ENCODE measurements at regions not wholly inside any gene's neighbourhood (a gene's known extent, or its start where the extent isn't known, plus 50 kb on each side); places are given as distances from the start of the nearest gene placed in this dataset.

DNA sequence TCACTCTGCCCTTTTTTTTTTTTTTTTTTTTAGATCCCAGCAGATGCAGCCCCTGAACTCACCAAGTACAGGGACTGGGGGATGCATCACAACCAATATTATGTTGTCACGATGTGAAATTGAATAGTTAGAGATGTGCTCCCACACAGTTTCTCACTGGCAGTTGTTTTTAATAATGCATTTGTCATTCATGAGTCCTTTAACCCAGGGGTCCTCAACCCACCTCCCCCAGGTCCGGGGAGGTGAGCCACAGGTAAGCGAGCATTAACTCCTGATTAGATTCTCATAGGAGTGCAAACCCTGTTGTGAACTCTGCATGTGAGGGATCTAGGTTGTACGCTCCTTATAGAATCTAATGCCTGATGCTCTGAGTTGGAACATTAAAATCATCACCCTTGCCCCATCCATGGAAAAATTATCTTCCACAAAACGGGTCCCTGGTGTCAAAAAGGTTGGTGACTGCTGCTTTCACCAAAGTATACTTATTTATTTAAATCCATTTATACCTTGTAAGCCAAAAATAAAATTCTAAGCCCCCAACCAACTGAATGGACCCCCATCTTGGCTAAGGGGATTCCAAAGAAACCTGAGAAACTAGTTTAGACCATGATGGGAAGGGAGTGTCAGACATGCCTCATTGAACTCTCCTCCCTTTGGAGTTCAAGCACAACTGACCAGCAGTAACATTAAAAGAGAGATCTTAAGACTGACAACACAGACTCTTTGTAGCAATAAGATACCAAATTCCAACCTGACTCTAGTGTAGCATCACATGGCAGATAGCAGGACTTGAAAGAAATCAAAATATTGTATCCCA, 119.3 kb upstream of the ATP1A1 start:
- TF ChIP-seq GATA3 (IDR thresholded peaks at IDR 0.05; ENCODE audit: low read depth, low read length), result no peak
- no peak for TF ChIP-seq GATA2 (IDR thresholded peaks at IDR 0.05; ENCODE audit: low read depth, low read length)

DNA sequence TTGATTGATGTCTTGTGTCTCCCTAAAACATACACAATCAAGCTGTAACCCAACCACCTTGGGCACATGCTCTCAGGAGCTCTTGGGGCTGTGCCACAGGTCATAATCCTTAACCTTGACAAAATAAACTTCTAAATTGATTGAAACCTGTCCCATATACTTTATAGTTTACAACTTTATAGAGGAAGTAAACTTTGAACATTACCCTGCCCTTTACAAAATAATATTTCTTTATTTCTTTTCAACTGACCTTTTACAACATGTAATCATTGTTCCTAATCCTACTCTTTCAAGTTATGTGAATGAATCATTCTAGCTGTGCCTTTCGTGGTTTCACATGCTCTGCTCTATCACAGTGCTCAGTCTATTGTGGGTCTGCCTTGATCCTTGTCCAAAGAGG, 118.3 kb upstream of the ATP1A1 start:
- TF ChIP-seq GATA3 (IDR thresholded peaks at IDR 0.05; ENCODE audit: low read depth, low read length) (no peak), GATA2 (IDR thresholded peaks at IDR 0.05; ENCODE audit: low read depth, low read length) (no peak)

DNA sequence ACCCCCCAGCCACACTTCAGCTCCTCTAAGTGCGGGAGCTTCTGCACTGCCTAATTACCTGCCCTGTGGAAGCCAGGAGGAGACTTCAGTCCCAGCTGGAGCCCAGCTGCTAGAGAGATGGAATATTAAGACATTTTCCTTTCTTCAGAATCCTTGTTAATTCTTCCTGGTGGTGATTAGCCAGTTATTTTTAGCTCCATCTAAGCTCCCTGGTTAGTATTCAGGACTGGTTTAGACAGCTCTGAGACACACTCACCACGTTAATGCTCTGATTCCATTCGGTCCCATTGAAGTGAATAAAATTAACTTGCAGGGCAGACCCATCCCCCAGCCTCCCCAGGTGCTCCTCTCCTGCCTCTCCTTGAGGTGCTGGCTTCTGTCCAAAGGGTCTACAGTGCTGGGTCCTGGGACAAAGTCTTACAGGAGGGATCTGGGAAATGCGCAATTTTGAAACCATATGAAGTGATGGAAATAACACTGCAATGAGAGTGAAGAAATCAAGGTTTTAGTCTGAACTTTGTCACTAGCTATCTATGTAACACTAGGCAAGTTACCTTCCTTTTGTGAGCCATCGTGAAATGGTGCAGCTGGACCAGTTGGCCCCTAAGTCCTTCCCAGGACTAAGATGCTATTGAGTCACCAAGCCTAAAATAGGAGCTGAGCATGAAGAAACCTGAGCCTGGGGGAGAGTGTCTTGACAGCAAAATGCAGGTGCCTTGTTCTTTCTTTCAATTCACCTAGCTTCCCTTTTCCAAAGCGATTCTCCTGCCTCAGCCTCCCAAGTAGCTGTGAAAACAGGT, 117.4 kb upstream of the ATP1A1 start:
- no peak for TF ChIP-seq GATA3 (IDR thresholded peaks at IDR 0.05; ENCODE audit: low read depth, low read length)
- no peak for TF ChIP-seq GATA2 (IDR thresholded peaks at IDR 0.05; ENCODE audit: low read depth, low read length)

DNA sequence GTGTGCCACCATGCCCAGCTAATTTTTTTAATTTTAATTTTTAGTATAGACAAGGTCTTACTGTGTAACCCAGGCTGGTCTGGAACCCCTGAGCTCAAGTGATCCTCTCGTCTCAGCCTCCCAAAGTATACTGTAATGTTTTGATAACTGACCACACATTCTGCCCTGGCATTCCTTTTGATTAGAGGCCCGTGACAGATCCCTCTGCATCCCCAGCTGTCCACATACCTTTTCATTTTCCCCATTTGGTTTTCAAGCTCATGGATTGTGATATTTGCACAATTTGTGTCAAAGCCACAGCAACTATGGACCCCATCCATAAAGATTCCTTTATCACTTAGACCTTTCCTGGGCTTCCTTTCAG, 116.8 kb upstream of the ATP1A1 start:
- no peak for TF ChIP-seq GATA2 (IDR thresholded peaks at IDR 0.05; ENCODE audit: low read depth, low read length)
- TF ChIP-seq GATA3 (IDR thresholded peaks at IDR 0.05; ENCODE audit: low read depth, low read length), result no peak

DNA sequence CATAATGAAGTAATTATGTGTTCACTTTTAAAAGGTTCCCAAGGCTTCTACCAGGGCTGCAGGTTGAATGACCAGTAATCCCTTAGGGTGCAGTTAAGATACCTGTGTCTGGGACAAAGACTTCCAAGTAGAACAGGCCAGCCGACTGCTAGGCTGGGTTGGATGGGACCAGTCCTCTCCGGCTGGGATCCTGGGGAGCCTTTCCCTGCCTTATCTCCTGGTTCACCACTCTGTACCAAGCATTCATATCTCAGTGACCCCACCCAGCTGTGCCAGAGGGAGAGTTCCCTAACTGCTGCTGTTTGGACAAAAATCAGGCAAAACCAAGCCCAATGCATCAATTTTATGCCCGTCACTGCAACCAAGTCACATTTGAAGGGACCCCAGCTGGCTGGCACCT, 116.2 kb upstream of the ATP1A1 start:
- TF ChIP-seq GATA2 (IDR thresholded peaks at IDR 0.05; ENCODE audit: low read depth, low read length) (no peak), GATA3 (IDR thresholded peaks at IDR 0.05; ENCODE audit: low read depth, low read length) (no peak)

DNA sequence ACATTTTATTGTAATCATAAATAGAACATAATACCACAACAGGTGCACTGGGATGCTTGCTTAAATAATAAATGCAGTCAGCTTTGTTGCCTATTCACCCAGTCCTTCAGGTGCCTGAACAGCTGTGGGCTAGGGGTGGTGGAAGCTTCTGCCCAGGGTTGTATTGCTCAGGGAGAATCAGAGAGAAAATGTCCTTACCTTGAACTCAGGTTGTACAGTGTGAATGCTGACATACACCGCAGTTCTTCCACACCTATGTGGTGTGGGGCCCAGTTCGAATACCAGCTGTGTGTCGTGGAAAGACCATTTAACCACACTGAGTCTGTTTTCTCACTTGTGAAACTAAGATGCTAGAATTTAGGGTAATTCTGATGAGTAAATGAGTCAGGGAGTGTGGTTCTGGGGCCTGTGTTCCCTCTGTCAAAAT, 115.7 kb upstream of the ATP1A1 start:
- TF ChIP-seq GATA3 (IDR thresholded peaks at IDR 0.05; ENCODE audit: low read depth, low read length) (no peak), GATA2 (IDR thresholded peaks at IDR 0.05; ENCODE audit: low read depth, low read length) (no peak)

DNA sequence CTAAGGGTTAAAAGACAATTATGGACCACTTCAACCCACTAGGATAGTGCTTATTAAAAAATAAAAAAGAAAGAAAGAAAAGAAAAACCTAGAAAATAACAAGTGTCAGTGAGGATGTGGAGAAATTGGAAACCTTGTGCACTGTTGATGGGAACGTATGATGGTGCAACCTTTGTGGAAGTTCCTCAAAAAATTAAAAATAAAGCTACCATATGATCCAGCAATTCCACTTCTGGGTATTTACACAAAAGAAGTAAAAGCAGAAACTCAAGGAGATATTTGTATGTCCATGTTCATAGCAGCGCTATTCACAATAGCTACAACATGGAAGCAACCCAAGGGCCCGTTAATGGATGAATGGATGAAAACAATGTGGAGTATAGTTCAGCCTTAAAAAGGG, 115.2 kb upstream of the ATP1A1 start:
- TF ChIP-seq GATA2 (IDR thresholded peaks at IDR 0.05; ENCODE audit: low read depth, low read length) (no peak), GATA3 (IDR thresholded peaks at IDR 0.05; ENCODE audit: low read depth, low read length) (no peak)

DNA sequence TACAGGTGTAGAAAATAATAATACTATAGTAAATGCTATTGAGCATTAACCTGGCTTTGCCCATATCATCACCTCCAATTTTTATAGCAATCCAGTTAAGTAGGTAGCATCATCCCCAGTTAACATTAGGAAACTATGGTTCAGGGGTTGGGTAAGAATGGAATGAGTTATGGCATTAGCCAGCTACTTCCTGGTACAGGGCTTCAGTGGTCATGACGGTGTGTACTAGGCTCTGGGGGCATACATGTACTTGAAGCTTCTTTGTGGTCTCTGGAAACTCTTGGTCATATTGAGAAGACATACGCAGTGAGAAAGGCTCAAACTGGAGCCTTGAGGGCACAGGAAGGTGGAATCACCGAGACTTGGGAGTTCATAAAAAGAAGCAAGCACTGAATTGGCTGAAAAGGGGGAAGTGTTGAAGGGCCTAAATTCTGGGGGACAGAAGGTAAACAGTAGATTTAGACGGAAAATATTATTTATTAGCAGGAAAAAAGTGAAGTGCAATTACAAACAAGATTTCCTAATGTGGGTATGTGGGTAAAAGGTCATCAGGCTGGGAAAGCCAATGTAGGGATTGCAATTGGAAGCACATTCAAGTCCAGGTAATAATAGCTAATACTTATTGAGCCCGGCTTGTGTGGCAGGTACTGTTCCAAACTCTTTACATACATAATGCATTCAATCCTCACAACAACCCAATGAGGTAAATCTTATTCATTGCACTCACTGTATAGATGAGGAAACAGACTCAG, 114.2 kb upstream of the ATP1A1 start:
- no peak for TF ChIP-seq GATA2 (IDR thresholded peaks at IDR 0.05; ENCODE audit: low read depth, low read length)
- no peak for TF ChIP-seq GATA3 (IDR thresholded peaks at IDR 0.05; ENCODE audit: low read depth, low read length)

DNA sequence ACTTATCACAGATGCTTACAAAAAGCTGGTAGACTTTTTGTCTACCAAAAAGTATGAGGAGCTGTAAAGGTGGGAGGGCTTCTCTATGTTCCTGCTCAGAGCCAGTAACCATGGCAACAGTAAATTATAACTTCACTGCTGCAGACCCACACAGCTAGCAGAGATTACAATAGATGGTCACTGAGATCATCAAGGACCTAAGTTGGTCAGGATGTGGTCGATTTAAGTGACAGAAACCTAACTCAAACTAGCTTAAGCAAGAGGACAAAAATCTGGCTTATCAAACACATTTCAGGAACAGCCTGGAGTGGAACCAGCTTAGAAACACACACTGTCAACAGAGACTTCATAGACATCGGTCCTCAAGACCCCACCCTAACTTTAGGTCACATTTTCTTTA, 113.4 kb upstream of the ATP1A1 start:
- TF ChIP-seq GATA3 (IDR thresholded peaks at IDR 0.05; ENCODE audit: low read depth, low read length) (no peak), GATA2 (IDR thresholded peaks at IDR 0.05; ENCODE audit: low read depth, low read length) (no peak)

DNA sequence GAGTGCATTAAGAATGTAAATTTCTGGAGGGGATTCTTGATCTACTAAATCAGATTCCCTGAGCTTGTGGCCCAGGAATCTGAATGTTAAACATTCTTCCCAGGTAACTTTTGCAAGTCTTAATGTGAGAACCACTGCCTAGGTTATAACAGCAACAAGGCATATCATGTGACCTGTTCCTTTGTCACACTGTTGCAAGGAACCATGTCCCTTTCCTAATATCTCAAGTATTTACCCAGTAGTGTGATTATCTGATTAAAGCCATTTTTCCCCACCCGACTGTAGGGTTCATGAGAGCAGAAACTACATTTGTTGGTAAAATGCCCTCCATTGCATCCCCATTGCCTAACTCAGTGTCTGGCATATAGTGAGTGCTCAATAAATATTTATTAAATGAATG, 112.9 kb upstream of the ATP1A1 start:
- TF ChIP-seq GATA3 (IDR thresholded peaks at IDR 0.05; ENCODE audit: low read depth, low read length) (no peak), GATA2 (IDR thresholded peaks at IDR 0.05; ENCODE audit: low read depth, low read length) (no peak)

DNA sequence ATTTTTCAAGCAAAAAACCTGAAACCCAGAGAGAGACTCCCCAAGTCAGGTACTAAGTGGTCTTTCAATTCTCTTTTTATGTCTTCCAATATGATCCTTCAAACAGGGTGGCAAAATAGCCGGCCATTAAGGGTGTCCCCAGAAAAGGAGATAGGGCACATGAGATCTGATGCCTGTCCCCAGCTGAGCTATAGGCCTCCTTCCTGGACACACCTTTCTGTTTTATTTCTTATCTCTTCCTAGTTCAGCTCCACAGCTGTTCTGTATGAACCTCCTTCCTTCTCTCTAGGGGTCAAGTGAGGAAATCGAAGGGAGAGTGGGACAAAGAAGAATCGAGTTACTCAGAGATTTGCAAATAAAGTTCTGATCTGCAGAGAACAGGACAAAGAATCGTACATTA, 112.4 kb upstream of the ATP1A1 start:
- TF ChIP-seq GATA2 (IDR thresholded peaks at IDR 0.05; ENCODE audit: low read depth, low read length) (no peak), GATA3 (IDR thresholded peaks at IDR 0.05; ENCODE audit: low read depth, low read length) (no peak)

DNA sequence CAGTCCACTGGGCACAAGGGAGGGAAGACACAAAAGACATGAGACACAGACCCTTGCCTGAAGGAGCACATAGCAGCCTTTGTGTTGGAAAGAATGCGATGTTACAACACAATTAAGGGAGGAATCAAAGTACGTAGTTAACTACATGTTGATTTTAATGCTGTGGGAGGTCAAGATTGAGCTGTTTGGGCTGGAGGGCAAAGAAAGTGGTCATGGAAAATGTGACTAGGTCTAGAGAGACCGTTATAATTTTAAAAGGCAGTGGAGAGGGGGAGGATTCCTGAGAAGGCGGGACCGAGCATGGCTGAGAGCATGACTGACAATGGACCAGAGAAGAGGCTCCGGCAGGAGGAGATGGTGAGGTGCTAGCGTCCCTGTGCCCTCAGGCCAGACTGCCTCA, 111.8 kb upstream of the ATP1A1 start:
- no peak for TF ChIP-seq GATA3 (IDR thresholded peaks at IDR 0.05; ENCODE audit: low read depth, low read length)
- no peak for TF ChIP-seq GATA2 (IDR thresholded peaks at IDR 0.05; ENCODE audit: low read depth, low read length)

DNA sequence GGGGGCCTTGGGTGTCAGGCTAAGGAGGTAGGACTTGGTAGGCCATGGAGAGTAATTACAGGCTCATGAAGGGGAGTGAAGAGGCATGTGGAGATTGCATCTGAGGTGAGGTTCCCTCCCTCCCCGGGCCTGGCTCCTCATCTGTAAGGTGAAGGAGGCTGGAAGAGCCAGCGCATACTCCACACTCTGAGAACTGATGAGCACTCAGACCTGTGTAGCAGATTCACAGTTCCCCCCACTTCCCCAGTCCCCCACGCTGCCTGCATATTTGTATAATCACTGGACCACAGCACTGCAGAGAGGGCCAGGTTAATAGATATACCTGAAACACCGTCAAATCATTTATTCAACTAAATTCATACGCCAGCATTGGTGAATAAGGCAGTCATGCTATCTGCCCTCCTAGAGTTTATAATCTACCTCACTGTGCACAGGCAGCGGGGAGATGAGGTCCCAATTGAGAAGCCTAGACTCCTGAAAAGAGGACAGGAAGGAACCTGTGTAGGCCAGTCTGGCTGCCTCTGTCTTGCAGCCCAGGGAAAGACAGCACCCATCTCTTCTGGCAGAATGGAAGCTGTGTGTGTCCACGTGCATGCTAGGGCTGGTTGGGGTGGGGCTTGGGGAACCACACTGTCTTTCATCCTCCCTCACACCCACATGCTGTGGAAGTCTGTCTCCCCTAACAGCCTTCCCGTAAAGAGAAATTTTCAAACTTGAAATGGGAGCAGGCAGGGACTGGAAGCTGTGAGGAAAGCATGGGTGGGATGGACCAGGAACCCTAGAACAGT, 110.6 kb upstream of the ATP1A1 start:
- TF ChIP-seq GATA3 (IDR thresholded peaks at IDR 0.05; ENCODE audit: low read depth, low read length) (no peak), GATA2 (IDR thresholded peaks at IDR 0.05; ENCODE audit: low read depth, low read length) (no peak)

DNA sequence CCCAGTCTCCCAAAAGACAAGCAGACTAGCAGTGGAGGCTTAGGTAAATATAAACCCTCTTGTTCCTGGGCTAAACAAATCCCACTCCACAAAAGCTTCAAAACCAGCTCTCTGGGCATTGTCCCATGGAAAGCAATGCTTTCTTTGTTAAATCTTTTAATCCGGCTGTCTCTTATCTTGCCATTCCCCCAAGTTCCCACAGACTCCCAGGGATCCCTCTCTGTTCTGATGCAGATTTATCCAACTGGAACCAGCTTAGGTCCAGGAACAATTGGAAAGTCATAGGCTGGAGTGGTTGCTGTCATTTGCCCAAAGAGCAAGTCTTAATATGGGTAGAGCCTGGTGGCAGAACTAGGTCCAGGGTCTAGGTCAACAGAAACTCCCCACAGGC, 110.1 kb upstream of the ATP1A1 start:
- TF ChIP-seq GATA3 (IDR thresholded peaks at IDR 0.05; ENCODE audit: low read depth, low read length) (no peak), GATA2 (IDR thresholded peaks at IDR 0.05; ENCODE audit: low read depth, low read length) (no peak)
